GM12878 (cell line): ENCODE measurements at regions not wholly inside any gene's neighbourhood (a gene's known extent, or its start where the extent isn't known, plus 50 kb on each side); places are given as distances from the start of the nearest gene placed in this dataset.
A peak's percentile ranks its signal among the peaks of the same experiment; 100 is the strongest.

ENCODE experiments used
- ATAC-seq: fragments of 200-7000 bp; cut with Tn5 transposase; 3 replicates; pipeline ENCODE4 v1.9.1; 2020; ENCODE audit warnings: mild to moderate bottlenecking, moderate library complexity
- BruUV-seq: library from RNA; stranded (reverse); fragments of 400-500 nt; replicated peaks from 2 replicates; lab custom pipeline; 2021; lab: Mats Ljungman, UMichigan
- CTCF ChIA-PET: fragments of 300-600 bp; sonication (Branson Sonifier 250); formaldehyde crosslinking; extraction: SDS; loops from one replicate; lab custom pipeline; 2021; ENCODE audit warnings: inconsistent platforms; lab: Yijun Ruan, JAX
- POLR2A ChIA-PET: fragments of 350-600 bp; formaldehyde crosslinking; extraction: SDS; loops from one replicate; lab custom pipeline; 2021; ENCODE audit warnings: inconsistent platforms; lab: Charles Lee
- RAD21 ChIA-PET: fragments of 300-600 bp; sonication (Branson Sonifier 250); formaldehyde crosslinking; loops from one replicate; lab custom pipeline; 2023; ENCODE audit warnings: antibody characterized with exemption; ENCODE audit not compliant: unreplicated experiment; lab: Charles Lee
- SMC1A ChIA-PET: fragments of 300-600 bp; sonication (Branson Sonifier 250); formaldehyde crosslinking; loops from one replicate; lab custom pipeline; 2023; ENCODE audit not compliant: unreplicated experiment, uncharacterized antibody; lab: Charles Lee
- DNase-seq: peaks from one replicate; pipeline ENCODE4 v3.0.0-alpha.2; 2011; ENCODE audit warnings: low read depth, low spot score
- FAIRE-seq: peaks from 3 replicates; lab custom pipeline; 2011; peaks lifted over from hg19 to GRCh38; lab: Jason Lieb, UNC
- H2AFZ ChIP-seq: 2 replicates; pipeline ENCODE4 v1.6.0; 2011; ENCODE audit warnings: low read depth, low read length, control low read depth; ENCODE audit not compliant: control insufficient read depth
- H3K27ac ChIP-seq: 2 replicates; pipeline ENCODE4 v1.5.1; 2011; ENCODE audit warnings: control low read depth; ENCODE audit not compliant: control insufficient read depth, insufficient read depth
- H3K27me3 ChIP-seq, 2 experiments: replicated peaks in 1 of 2; 2 replicates each; pipeline versions ENCODE4 v1.6.0 to v1.6.1; 2011; ENCODE audit warnings: low read length in 1 of 2; ENCODE audit not compliant: control insufficient read depth in 2 of 2, insufficient read depth in 2 of 2
- H3K36me3 ChIP-seq, 2 experiments: 2 replicates each; pipeline ENCODE4 v1.5.1; 2011; ENCODE audit warnings: low read length in 1 of 2; ENCODE audit not compliant: control insufficient read depth in 2 of 2, insufficient read depth in 2 of 2
- H3K4me1 ChIP-seq: 2 replicates; pipeline ENCODE4 v1.6.1; 2011; ENCODE audit warnings: mild to moderate bottlenecking, low read length, moderate library complexity, mixed read lengths; ENCODE audit not compliant: control insufficient read depth, insufficient read depth
- H3K4me2 ChIP-seq: 2 replicates; pipeline ENCODE4 v1.6.0; 2011; ENCODE audit warnings: control low read depth; ENCODE audit not compliant: control insufficient read depth, insufficient read depth
- H3K4me3 ChIP-seq: fragments of 200-600 bp; sonication (generic); 2 replicates; pipeline ENCODE4 v1.5.1; 2016
- H3K79me2 ChIP-seq: 2 replicates; pipeline ENCODE4 v1.6.0; 2011; ENCODE audit warnings: low read length; ENCODE audit not compliant: control insufficient read depth, insufficient read depth
- H3K9ac ChIP-seq: 2 replicates; pipeline ENCODE4 v1.8.0; 2011; ENCODE audit warnings: low read length, control low read depth, mixed read lengths; ENCODE audit not compliant: control insufficient read depth, insufficient read depth
- H3K9me3 ChIP-seq: replicated peaks from 3 replicates; pipeline ENCODE4 v1.5.1; 2011; ENCODE audit warnings: mild to moderate bottlenecking, low read length; ENCODE audit not compliant: control insufficient read depth, insufficient read depth
- H4K20me1 ChIP-seq: 2 replicates; pipeline ENCODE4 v1.6.0; 2011; ENCODE audit not compliant: control insufficient read depth, insufficient read depth
- ATF3 ChIP-seq: IDR thresholded peaks from 2 replicates; pipeline ENCODE4 v1.6.1; 2011; ENCODE audit warnings: low read depth, mild to moderate bottlenecking, low read length, moderate library complexity, borderline replicate concordance; ENCODE audit errors: extremely low read depth
- ATF7 ChIP-seq: fragments of 450-650 bp; IDR thresholded peaks from 2 replicates; pipeline ENCODE4 v1.6.1; 2016; ENCODE audit warnings: low read depth, mild to moderate bottlenecking
- CREB1 ChIP-seq: IDR thresholded peaks from 2 replicates; pipeline ENCODE4 v1.6.1; 2012; ENCODE audit warnings: low read depth, mild to moderate bottlenecking, inconsistent platforms
- EP300 ChIP-seq, 2 experiments: fragments of 150-350 bp in 1 of 2; IDR thresholded peaks; 2 replicates each; pipeline ENCODE4 v1.6.1; 2011 to 2012; ENCODE audit warnings: low read depth in 2 of 2, low read length in 2 of 2, borderline replicate concordance in 1 of 2, improper control_type of control experiment in 1 of 2, inconsistent platforms in 1 of 2; ENCODE audit not compliant: control insufficient read depth in 1 of 2
- ESRRA ChIP-seq: IDR thresholded peaks from 2 replicates; pipeline ENCODE4 v1.6.1; 2012; ENCODE audit warnings: mild to moderate bottlenecking, low read length, improper control_type of control experiment
- GATAD2B ChIP-seq: fragments of 450-650 bp; conservative IDR thresholded peaks from 2 replicates; pipeline ENCODE4 v1.6.1; 2017; ENCODE audit warnings: low read depth, mild to moderate bottlenecking, moderate library complexity
- IKZF2 ChIP-seq, 2 experiments: fragments of 450-650 bp; IDR thresholded peaks; 2 replicates each; pipeline ENCODE4 v1.6.1; 2017; ENCODE audit warnings: mild to moderate bottlenecking in 2 of 2, moderate library complexity in 2 of 2
- JUND ChIP-seq: IDR thresholded peaks from 2 replicates; pipeline ENCODE4 v1.6.1; 2012; ENCODE audit warnings: low read depth, mild to moderate bottlenecking, low read length, improper control_type of control experiment, moderate library complexity
- KAT2A ChIP-seq: conservative IDR thresholded peaks from 2 replicates; pipeline ENCODE4 v1.6.1; 2011; ENCODE audit warnings: low read depth, low read length; ENCODE audit not compliant: control insufficient read depth
- TCF12 ChIP-seq: IDR thresholded peaks from 2 replicates; pipeline ENCODE4 v1.6.1; 2011; ENCODE audit warnings: low read depth, mild to moderate bottlenecking, low read length
- ZBTB11 ChIP-seq: fragments of 450-650 bp; formaldehyde crosslinking; IDR thresholded peaks from 2 replicates; pipeline ENCODE4 v1.5.0; 2022; ENCODE audit warnings: mild to moderate bottlenecking, missing genetic modification characterization
- ZBTB33 ChIP-seq: fragments of 450-650 bp; IDR thresholded peaks from 2 replicates; pipeline ENCODE4 v1.6.1; 2017; ENCODE audit warnings: mild to moderate bottlenecking
- ZNF622 ChIP-seq: fragments of 450-650 bp; IDR thresholded peaks from 2 replicates; pipeline ENCODE4 v1.6.1; 2017; ENCODE audit warnings: mild to moderate bottlenecking, inconsistent platforms
- WGBS: methylation state at CpG from one replicate; pipeline ENCODE4 v1.1.6; 2016; ENCODE audit warnings: low lambda C conversion rate; ENCODE audit not compliant: insufficient replicate concordance, insufficient coverage; ENCODE audit errors: missing lambda C conversion rate; 5-methylcytosine and 5-hydroxymethylcytosine counted together
- in situ Hi-C: fragments of 300-500 bp; cut with MboI; formaldehyde crosslinking; loops from 9 replicates; pipeline ENCODE4 v1.14.3; 2018; ENCODE audit warnings: mixed read lengths
- intact Hi-C: fragments of 100-400 bp; cut with micrococcal nuclease; formaldehyde crosslinking; loops from one replicate; pipeline ENCODE4 v1.14.2; 2022; ENCODE audit not compliant: unreplicated experiment

GRCh38 chrX:20455001-20455400 lies 188.3 kb upstream of the RPS6KA3 start:
- Histone ChIP-seq H3K79me2 (no peaks in the 10 kb centered on the region), H3K9ac (no peak overlapping the region), H4K20me1 (no peaks in the 10 kb centered on the region), H3K27me3 (no peaks in the 10 kb centered on the region), H3K27ac (no peak overlapping the region), H2AFZ (no peak overlapping the region), H3K4me1 (peaks cover 3% of the 10 kb centered on the region; the same call in 1 of the 2 replicates), H3K4me3 (no peak overlapping the region), H3K9me3 (no peaks in the 10 kb centered on the region), H3K4me2 (no peak overlapping the region), H3K36me3 (no peaks in the 10 kb centered on the region)
- in situ Hi-C loops (no loop called here), intact Hi-C loops (no loop called here)
- TF ChIP-seq ATF7 (no peak), GATAD2B (no peak), KAT2A (no peak), JUND (no peak), ATF3 (no peak), TCF12 (no peak), ZBTB11 (no peak), CREB1 (no peak), ZNF622 (no peak), ESRRA (no peak), ZBTB33 (no peak), EP300 (IDR thresholded peaks at IDR 0.05; ENCODE audit: borderline replicate concordance in 1 of 2, control insufficient read depth in 1 of 2, low read depth in 2 of 2, low read length in 2 of 2) (no peak), IKZF2 (IDR thresholded peaks at IDR 0.05) (no peak)
- WGBS = 20% methylated on average over 3 of the region's 3 CpGs
- DNase-seq = no peak
- ChIA-PET CTCF (interaction anchor here (0.9 to 1.1 kb wide), 2 partner anchors 12 kb away, joined by 3 read pairs; no protein-coding TSS in a partner anchor), SMC1A (no interaction called here), RAD21 (interaction anchor here (0.7 to 1.0 kb wide), 2 partner anchors 10 to 61 kb away, joined by 4 read pairs; no protein-coding TSS in a partner anchor), POLR2A (no interaction called here)
- no TSS peak for BruUV-seq
- ATAC-seq = peak; percentile 34; the same call in 2 of the 3 replicates
- no peak for FAIRE-seq
